ELF-1 (cell line): ENCODE measurements at regions not wholly inside any gene's neighbourhood (a gene's known extent, or its start where the extent isn't known, plus 50 kb on each side); places are given as distances from the start of the nearest gene placed in this dataset.
A peak's percentile ranks its signal among the peaks of the same experiment; 100 is the strongest.

Experiments
- DNase-seq: peaks from one replicate; pipeline ENCODE4 v3.0.0-alpha.2; 2016; ENCODE audit warnings: low read depth, low spot score

GRCh38 chr12:76220980-76221379, 127.2 kb downstream of the BBS10 start:
- peak; percentile 41 for DNase-seq

GRCh38 chr12:76219806-76220205, 128.4 kb downstream of the BBS10 start:
- DNase-seq = no peak

- no peak for DNase-seq
Observed at GRCh38 chr12:76216585-76217472, 131.4 kb downstream of the BBS10 start.

- no peak for DNase-seq
Observed at GRCh38 chr12:76208129-76208528, 123.6 kb upstream of the NAP1L1 start.

GRCh38 chr12:76206677-76207072, 122.2 kb upstream of the NAP1L1 start:
- DNase-seq = no peak

- no peak for DNase-seq
Observed at GRCh38 chr12:76206039-76206676, 121.7 kb upstream of the NAP1L1 start.

GRCh38 chr12:76202621-76203020, 118.1 kb upstream of the NAP1L1 start:
- DNase-seq = no peak

GRCh38 chr12:76201758-76202157, 117.3 kb upstream of the NAP1L1 start:
- DNase-seq = no peak

GRCh38 chr12:76201316-76201715, 116.8 kb upstream of the NAP1L1 start:
- no peak for DNase-seq

- no peak for DNase-seq
Observed at GRCh38 chr12:76199808-76200207, 115.3 kb upstream of the NAP1L1 start.

- DNase-seq = no peak
Observed at GRCh38 chr12:76198839-76199238, 114.4 kb upstream of the NAP1L1 start.

GRCh38 chr12:76197283-76197682, 112.8 kb upstream of the NAP1L1 start:
- no peak for DNase-seq

- no peak for DNase-seq
Observed at GRCh38 chr12:76195920-76196319, 111.4 kb upstream of the NAP1L1 start.

- no peak for DNase-seq
Observed at GRCh38 chr12:76194724-76195123, 110.2 kb upstream of the NAP1L1 start.

- DNase-seq = no peak
Observed at GRCh38 chr12:76193961-76194360, 109.5 kb upstream of the NAP1L1 start.

GRCh38 chr12:76192416-76192815, 107.9 kb upstream of the NAP1L1 start:
- DNase-seq = no peak

GRCh38 chr12:76190299-76190698, 105.8 kb upstream of the NAP1L1 start:
- DNase-seq = no peak

GRCh38 chr12:76189851-76190250, 105.4 kb upstream of the NAP1L1 start:
- DNase-seq = no peak

- DNase-seq = no peak
Observed at GRCh38 chr12:76187177-76187576, 102.7 kb upstream of the NAP1L1 start.

- DNase-seq = no peak
Observed at GRCh38 chr12:76186131-76186906, 101.8 kb upstream of the NAP1L1 start.

- DNase-seq = no peak
Observed at GRCh38 chr12:76183459-76184186, 99.1 kb upstream of the NAP1L1 start.
